H1 (cell line): ENCODE measurements at regions not wholly inside any gene's neighbourhood (a gene's known extent, or its start where the extent isn't known, plus 50 kb on each side); places are given as distances from the start of the nearest gene placed in this dataset.

Source experiments
- CTCF ChIP-seq, 3 experiments: IDR thresholded peaks; 1 replicate in 2 of 3; 2 replicates in 1 of 3; pipeline versions ENCODE4 v1.5.1 to v1.6.1; 2011; ENCODE audit warnings: low read length in 3 of 3, mild to moderate bottlenecking in 3 of 3, inconsistent platforms in 2 of 3, low read depth in 1 of 3, moderate library complexity in 1 of 3; ENCODE audit not compliant: insufficient read depth in 1 of 3; ENCODE audit errors: control extremely low read depth in 1 of 3
- MAX ChIP-seq: IDR thresholded peaks from 2 replicates; pipeline ENCODE4 v1.6.1; 2012; ENCODE audit warnings: inconsistent platforms
- SIN3A ChIP-seq, 2 experiments: IDR thresholded peaks in 1 of 2; conservative IDR thresholded peaks in 1 of 2; 2 replicates each; pipeline ENCODE4 v1.6.1; 2011 to 2012; ENCODE audit warnings: low read length in 2 of 2, improper control_type of control experiment in 1 of 2, low read depth in 1 of 2, mild to moderate bottlenecking in 1 of 2
- SP2 ChIP-seq: IDR thresholded peaks from 2 replicates; pipeline ENCODE4 v1.6.1; 2012; ENCODE audit warnings: mild to moderate bottlenecking, low read length, inconsistent platforms
- SRF ChIP-seq: IDR thresholded peaks from 2 replicates; pipeline ENCODE4 v1.6.1; 2011; ENCODE audit warnings: mild to moderate bottlenecking, low read depth, low read length, moderate library complexity

- TF ChIP-seq SIN3A (conservative IDR thresholded peaks at IDR 0.05 in 1 of 2, IDR thresholded peaks at IDR 0.05 in 1 of 2; ENCODE audit: low read depth in 1 of 2, low read length in 2 of 2) (no peak), CTCF (IDR thresholded peaks at IDR 0.05; ENCODE audit: control extremely low read depth in 1 of 3, insufficient read depth in 1 of 3, low read depth in 1 of 3, low read length in 3 of 3) (no peak), MAX (no peak), SP2 (no peak), SRF (no peak)
Observed at GRCh38 chr17:72399023-72399607, 278.3 kb downstream of the SOX9 start.
